HG03280 (cell line): ENCODE measurements at regions not wholly inside any gene's neighbourhood (a gene's known extent, or its start where the extent isn't known, plus 50 kb on each side); places are given as distances from the start of the nearest gene placed in this dataset.

Experiments used
- ATAC-seq: cut with Tn5 transposase; IDR thresholded peaks from one replicate; pipeline ENCODE4 v1.9.1; 2021; ENCODE audit warnings: mild to moderate bottlenecking, moderate library complexity; ENCODE audit not compliant: unreplicated experiment

DNA sequence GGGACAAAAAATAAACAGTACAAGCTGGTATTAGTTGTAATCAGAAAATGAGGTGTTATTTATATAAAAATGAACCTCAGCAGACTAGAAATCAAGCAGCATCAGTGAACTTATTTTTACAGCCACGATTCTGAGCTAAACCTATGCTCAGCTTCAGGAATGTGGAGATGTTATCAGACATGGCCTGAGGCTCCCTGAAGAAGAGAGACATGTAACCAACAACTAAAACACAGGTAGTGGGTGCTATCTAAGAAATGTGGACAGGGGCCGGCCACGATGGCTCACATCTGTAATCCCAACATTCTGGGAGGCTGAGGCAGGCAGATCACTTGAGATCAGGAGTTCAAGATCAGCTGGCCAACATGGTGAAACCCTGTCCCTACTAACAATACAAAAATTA, 534.3 kb downstream of the VRK1 start:
- no peak for ATAC-seq

GRCh38 chr14:97336179-97336578, 539.0 kb downstream of the VRK1 start:
- no peak for ATAC-seq

- no peak for ATAC-seq
Measured at GRCh38 chr14:97336816-97337215, 539.6 kb downstream of the VRK1 start.

DNA sequence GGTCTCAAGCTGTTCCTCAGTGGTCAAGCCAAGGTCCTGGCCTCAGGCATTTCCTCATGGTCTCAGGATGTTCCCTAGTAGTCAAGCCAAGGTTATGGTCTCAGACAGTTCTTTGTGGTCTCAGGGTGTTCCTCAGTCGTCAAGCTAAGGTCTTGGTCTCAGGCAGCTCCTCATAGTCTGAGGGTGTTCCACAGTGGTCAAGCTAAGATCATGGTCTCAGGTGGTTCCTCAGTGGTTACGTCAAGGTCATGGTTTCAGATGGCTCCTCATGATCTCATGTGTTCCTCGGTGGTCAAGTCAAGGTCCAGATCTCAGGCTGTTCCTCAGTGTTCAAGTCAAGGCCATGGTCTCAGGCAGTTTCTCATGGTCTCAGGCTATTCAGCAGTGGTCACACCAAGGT, 540.1 kb downstream of the VRK1 start:
- no peak for ATAC-seq

GRCh38 chr14:97337670-97338069, 540.5 kb downstream of the VRK1 start:
- no peak for ATAC-seq

DNA sequence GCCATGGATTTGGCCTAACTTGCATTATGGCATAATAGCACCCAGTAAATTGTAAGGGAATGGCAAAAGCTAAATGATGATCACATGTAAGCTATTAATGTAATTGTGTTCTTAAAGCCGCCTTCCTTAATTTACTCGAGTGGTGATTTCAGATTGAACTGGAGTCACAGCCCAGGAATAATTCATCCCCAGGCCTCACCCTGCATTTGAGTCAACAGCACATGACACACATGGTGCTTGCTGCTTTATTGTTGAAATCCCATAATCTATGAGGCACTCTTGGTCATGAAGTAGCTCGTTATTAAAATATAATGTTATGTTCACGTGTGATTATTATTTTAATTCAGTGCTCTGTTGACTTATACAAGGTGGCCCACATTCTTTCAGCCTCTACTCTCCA, 547.5 kb downstream of the VRK1 start:
- ATAC-seq = no peak

- no peak for ATAC-seq
Measured at GRCh38 chr14:97346675-97347074, 549.5 kb downstream of the VRK1 start.

- no peak for ATAC-seq
Measured at GRCh38 chr14:97349463-97349862, 552.3 kb downstream of the VRK1 start.

GRCh38 chr14:97349946-97350345, 552.8 kb downstream of the VRK1 start:
- ATAC-seq = no peak

DNA sequence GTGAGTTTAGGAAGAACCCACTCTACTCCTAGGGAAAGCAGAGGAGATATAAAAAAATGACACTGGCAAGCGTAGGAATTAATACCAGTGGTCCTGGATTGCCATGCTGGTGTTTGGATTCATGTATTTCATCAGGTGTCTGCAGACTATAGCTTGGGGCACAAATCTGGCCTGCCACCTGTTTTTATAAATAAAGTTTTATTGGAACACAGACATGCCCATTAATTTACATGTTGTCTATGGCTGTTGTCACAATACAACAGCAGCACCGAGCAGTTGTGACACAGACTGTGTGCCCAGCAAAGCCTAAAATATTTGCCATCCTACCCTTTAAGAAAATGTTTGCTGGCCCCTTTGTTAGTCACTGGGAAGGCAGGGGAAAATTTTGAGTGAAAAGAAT, 553.2 kb downstream of the VRK1 start:
- ATAC-seq = no peak

DNA sequence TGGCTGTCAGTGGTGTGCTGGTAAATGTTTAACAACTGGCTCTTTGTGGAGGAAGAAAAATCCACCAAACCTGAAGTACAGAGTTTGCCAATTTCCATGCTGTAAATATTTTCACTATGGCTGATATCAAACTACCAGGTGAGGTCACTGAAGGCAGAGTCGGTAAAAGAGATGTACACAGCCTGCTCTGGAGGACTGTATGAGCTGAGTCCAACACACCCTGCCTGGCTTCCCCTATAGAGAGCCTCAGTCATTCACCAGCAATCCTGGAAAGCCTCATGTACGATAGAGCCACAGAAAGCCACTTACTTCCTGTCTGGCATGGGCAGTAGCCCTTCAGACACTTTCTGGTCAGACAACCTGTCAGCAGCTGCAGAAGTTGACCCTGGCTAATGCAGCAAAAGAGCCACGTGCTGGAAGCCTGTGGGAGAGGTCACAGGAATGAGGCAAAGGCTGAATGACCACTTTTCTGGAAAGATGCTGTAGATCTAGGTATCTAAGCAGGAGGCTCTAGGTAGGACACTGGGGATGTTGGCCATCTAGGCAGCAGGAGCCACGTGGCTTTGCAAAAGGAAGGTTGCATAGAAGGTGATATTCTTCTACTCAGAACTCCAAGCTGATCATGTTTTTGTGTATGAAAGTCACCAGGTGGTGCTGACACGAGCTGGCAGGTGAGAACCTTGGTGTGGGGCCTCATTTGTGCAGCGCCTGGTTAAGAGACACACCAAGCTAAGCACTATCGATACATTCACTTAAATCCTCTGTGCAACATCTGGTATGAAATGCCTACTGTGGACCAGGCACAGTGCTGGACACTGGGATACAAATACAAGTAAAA, 553.9 kb downstream of the VRK1 start:
- ATAC-seq = no peak

DNA sequence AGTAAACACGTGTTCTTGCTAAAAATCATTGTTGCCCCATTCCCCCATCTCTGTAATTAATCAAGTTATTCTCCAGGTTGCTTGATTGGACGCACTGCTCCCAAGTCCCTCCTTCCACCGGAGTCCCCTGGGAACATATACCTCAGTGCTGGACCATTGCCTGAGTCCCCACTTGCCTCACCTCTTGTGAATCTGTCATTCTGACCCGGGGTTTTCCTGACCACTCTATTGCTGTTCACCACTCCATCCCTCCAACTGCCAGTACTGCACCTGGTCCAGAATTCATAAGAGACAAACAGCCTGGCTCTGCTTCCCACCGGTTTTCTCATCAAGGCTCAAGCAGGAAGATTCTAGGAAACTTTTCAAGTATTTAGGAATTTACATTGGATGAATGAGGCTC, 555.9 kb downstream of the VRK1 start:
- ATAC-seq = no peak

DNA sequence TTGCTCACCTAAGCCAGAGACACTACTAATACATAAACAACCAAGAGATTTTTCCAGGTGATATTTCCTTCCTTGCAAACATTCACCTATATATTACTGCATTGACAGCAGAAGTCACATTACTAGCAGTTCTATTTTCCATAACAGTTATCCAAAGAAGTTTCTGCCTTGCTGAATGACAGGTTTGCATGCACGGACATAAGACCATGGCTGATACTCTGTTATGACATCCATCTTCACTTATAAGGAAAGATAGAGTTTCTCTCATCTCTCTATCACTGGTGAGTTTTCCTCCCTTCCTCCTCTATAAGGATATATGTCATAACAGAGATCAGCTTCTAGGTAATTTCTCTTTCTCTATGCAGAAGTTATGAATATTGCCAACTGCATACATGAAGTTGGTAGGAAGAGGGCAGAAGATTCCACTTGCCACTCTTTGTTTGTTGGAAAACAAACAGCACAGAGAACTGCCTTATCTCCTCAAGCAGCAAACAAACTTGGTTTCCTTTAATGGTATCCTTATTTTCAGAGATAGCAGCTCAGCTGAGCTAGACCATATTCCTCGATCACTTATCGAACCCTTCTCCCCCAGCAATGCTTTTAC, 557.0 kb downstream of the VRK1 start:
- no peak for ATAC-seq

DNA sequence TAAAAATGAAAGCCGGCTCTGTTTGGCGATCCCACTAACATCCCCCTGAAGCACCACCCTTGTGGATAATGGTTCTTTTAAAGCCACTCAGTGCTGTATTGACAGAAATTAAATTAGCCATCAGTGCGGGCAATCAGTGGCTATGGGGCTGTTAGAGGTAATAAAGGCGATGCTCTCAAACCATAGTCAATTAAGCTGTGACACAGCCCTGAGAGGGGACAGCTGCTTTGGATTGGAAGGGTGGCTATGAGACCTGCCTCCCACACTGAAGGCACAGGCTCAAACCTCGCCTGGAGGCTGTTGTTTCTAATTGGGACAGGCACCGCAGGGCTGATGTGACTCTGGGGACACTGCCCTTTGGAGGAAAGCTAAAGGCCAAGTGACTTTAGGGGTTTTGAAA, 562.2 kb downstream of the VRK1 start:
- no peak for ATAC-seq

- ATAC-seq = no peak
Measured at GRCh38 chr14:97361181-97361580, 564.0 kb downstream of the VRK1 start.

GRCh38 chr14:97361958-97362357, 564.8 kb downstream of the VRK1 start:
- ATAC-seq = no peak

GRCh38 chr14:97366400-97366799, 569.2 kb downstream of the VRK1 start:
- no peak for ATAC-seq

GRCh38 chr14:97367278-97367677, 570.1 kb downstream of the VRK1 start:
- no peak for ATAC-seq

- ATAC-seq = no peak
Measured at GRCh38 chr14:97368049-97368448, 570.9 kb downstream of the VRK1 start.

- ATAC-seq = no peak
Measured at GRCh38 chr14:97368900-97369564, 571.9 kb downstream of the VRK1 start.

GRCh38 chr14:97369901-97370300, 572.7 kb downstream of the VRK1 start:
- no peak for ATAC-seq

- ATAC-seq = no peak
Measured at GRCh38 chr14:97376310-97376709, 579.1 kb downstream of the VRK1 start.
